SK-N-SH (cell line): ENCODE measurements at regions not wholly inside any gene's neighbourhood (a gene's known extent, or its start where the extent isn't known, plus 50 kb on each side); places are given as distances from the start of the nearest gene placed in this dataset.

Experiments
- CTCF ChIA-PET: fragments of 300-600, 350-600 bp; formaldehyde crosslinking; extraction: SDS; loops from one replicate; lab custom pipeline; 2021; lab: Yijun Ruan, JAX
- POLR2A ChIA-PET: fragments of 350-600 bp; sonication (Branson Sonifier 250); formaldehyde crosslinking; extraction: SDS; loops from one replicate; lab custom pipeline; 2020; ENCODE audit warnings: antibody characterized with exemption, inconsistent platforms; lab: Yijun Ruan, JAX
- DNase-seq: peaks from one replicate; pipeline ENCODE4 v3.0.0; 2012
- H2AFZ ChIP-seq: fragments of 200-600 bp; sonication (generic); 2 replicates; pipeline ENCODE4 v1.8.1; 2016; ENCODE audit warnings: antibody characterized with exemption, mild to moderate bottlenecking, low read depth
- H3F3A ChIP-seq: fragments of 200-600 bp; sonication (generic); replicated peaks from 2 replicates; pipeline ENCODE3; 2016; ENCODE audit warnings: antibody characterized with exemption, mild to moderate bottlenecking; ENCODE audit not compliant: insufficient read depth
- H3K27ac ChIP-seq, 2 experiments: fragments of 200-500 bp in 1 of 2; fragments of 200-600 bp in 1 of 2; sonication (Bioruptor generic) in 1 of 2; sonication (generic), shearing (Covaris generic) in 1 of 2; 2 replicates each; pipeline versions ENCODE4 v1.5.1 to v1.6.1; 2014 to 2016; ENCODE audit warnings: low read depth in 2 of 2, inconsistent platforms in 1 of 2, low read length in 1 of 2, mild to moderate bottlenecking in 1 of 2, mixed read lengths in 1 of 2
- H3K27me3 ChIP-seq: fragments of 200-600 bp; sonication (generic), shearing (Covaris generic); 2 replicates; pipeline ENCODE4 v1.6.1; 2016; ENCODE audit warnings: mixed run types; ENCODE audit not compliant: insufficient read depth
- H3K36me3 ChIP-seq, 2 experiments: fragments of 200-500 bp in 1 of 2; fragments of 200-600 bp in 1 of 2; sonication (Bioruptor generic) in 1 of 2; sonication (generic) in 1 of 2; replicated peaks in 1 of 2; 2 replicates each; pipeline versions ENCODE3 to v1.5.1; 2014 to 2016; ENCODE audit warnings: low read length in 1 of 2, mild to moderate bottlenecking in 1 of 2; ENCODE audit not compliant: insufficient read depth in 2 of 2, control insufficient read depth in 1 of 2
- H3K4me1 ChIP-seq, 2 experiments: fragments of 200-500 bp in 1 of 2; fragments of 200-600 bp in 1 of 2; sonication (Bioruptor generic) in 1 of 2; sonication (generic), shearing (Covaris generic) in 1 of 2; 2 replicates each; pipeline versions ENCODE4 v1.5.1 to v1.6.1; 2014 to 2016; ENCODE audit warnings: low read depth in 1 of 2, low read length in 1 of 2, mixed run types in 1 of 2; ENCODE audit not compliant: insufficient read depth in 2 of 2, control insufficient read depth in 1 of 2
- H3K4me2 ChIP-seq: fragments of 200-600 bp; sonication (generic), shearing (Covaris generic); 2 replicates; pipeline ENCODE4 v1.6.1; 2017; ENCODE audit warnings: mixed run types
- H3K4me3 ChIP-seq, 2 experiments: fragments of 200-500 bp in 1 of 2; fragments of 200-600 bp in 1 of 2; sonication (Bioruptor generic) in 1 of 2; sonication (generic), shearing (Covaris generic) in 1 of 2; 2 replicates each; pipeline versions ENCODE4 v1.5.1 to v1.8.1; 2014 to 2016; ENCODE audit warnings: low read depth in 2 of 2, inconsistent platforms in 1 of 2, low read length in 1 of 2, mild to moderate bottlenecking in 1 of 2, mixed read lengths in 1 of 2, moderate library complexity in 1 of 2
- H3K79me2 ChIP-seq: fragments of 200-600 bp; sonication (generic); 2 replicates; pipeline ENCODE4 v1.8.1; 2017; ENCODE audit warnings: mild to moderate bottlenecking; ENCODE audit not compliant: insufficient read depth
- H3K9ac ChIP-seq: fragments of 200-600 bp; sonication (generic); 2 replicates; pipeline ENCODE4 v1.6.1; 2017; ENCODE audit warnings: mixed run types
- H3K9me2 ChIP-seq: fragments of 200-600 bp; sonication (generic); 2 replicates; pipeline ENCODE4 v1.6.1; 2017; ENCODE audit warnings: mixed run types
- H3K9me3 ChIP-seq: fragments of 200-600 bp; sonication (generic); 2 replicates; pipeline ENCODE4 v1.6.1; 2017; ENCODE audit warnings: mixed run types, mild to moderate bottlenecking, moderate library complexity
- H4K20me1 ChIP-seq: fragments of 200-600 bp; sonication (generic); 2 replicates; pipeline ENCODE4 v1.6.1; 2017; ENCODE audit warnings: mild to moderate bottlenecking, mixed run types; ENCODE audit not compliant: insufficient read depth
- CHD2 ChIP-seq: fragments of 150-350 bp; IDR thresholded peaks from 2 replicates; pipeline ENCODE4 v1.6.1; 2018; ENCODE audit warnings: low read length; ENCODE audit not compliant: partially characterized antibody
- CTCF ChIP-seq: fragments of 200-600 bp; sonication (generic); IDR thresholded peaks from 2 replicates; pipeline ENCODE4 v1.6.1; 2017; ENCODE audit warnings: antibody characterized with exemption, mild to moderate bottlenecking, moderate library complexity
- FOSL2 ChIP-seq: IDR thresholded peaks from 2 replicates; pipeline ENCODE4 v1.4.0; 2012; ENCODE audit warnings: low read depth, mild to moderate bottlenecking, moderate library complexity, borderline replicate concordance
- MXI1 ChIP-seq: IDR thresholded peaks from 2 replicates; pipeline ENCODE4 v1.6.1; 2012; ENCODE audit warnings: mild to moderate bottlenecking, low read depth, low read length, improper control_type of control experiment
- RXRA ChIP-seq: IDR thresholded peaks from 2 replicates; pipeline ENCODE4 v1.4.0; 2012; ENCODE audit warnings: low read depth, mild to moderate bottlenecking, borderline replicate concordance
- TAF1 ChIP-seq: IDR thresholded peaks from 2 replicates; pipeline ENCODE4 v1.6.1; 2012; ENCODE audit warnings: low read depth, mild to moderate bottlenecking, low read length, moderate library complexity, borderline replicate concordance
- TEAD4 ChIP-seq: IDR thresholded peaks from 2 replicates; pipeline ENCODE4 v1.4.0; 2012; ENCODE audit warnings: mild to moderate bottlenecking, borderline replicate concordance; ENCODE audit not compliant: insufficient read depth
- USF1 ChIP-seq: IDR thresholded peaks from 2 replicates; pipeline ENCODE4 v1.4.0; 2012; ENCODE audit warnings: low read depth, borderline replicate concordance
- YY1 ChIP-seq: IDR thresholded peaks from 2 replicates; pipeline ENCODE4 v1.4.0; 2012; ENCODE audit warnings: low read depth, mild to moderate bottlenecking
- ZBTB33 ChIP-seq: IDR thresholded peaks from 2 replicates; pipeline ENCODE4 v1.4.0; 2012; ENCODE audit warnings: low read depth, borderline replicate concordance
- WGBS: methylation state at CpG from one replicate; pipeline ENCODE4 v1.1.6; 2017; ENCODE audit warnings: low lambda C conversion rate; 5-methylcytosine and 5-hydroxymethylcytosine counted together

- Histone ChIP-seq H3K4me1 (peaks cover 13 to 25% of the 10 kb centered on the region in 2 experiments), H3K9ac (no peak overlapping the region), H3K9me3 (no peaks in the 10 kb centered on the region), H3F3A (peaks cover 20% of the 10 kb centered on the region), H4K20me1 (no peaks in the 10 kb centered on the region), H3K9me2 (no peaks in the 10 kb centered on the region), H2AFZ (no peak overlapping the region; the same call in 1 of the 2 replicates), H3K79me2 (no peaks in the 10 kb centered on the region), H3K4me3 (no peak overlapping the region), H3K4me2 (no peak overlapping the region; the same call in 1 of the 2 replicates), H3K36me3 (no peaks in the 10 kb centered on the region), H3K27me3 (no peaks in the 10 kb centered on the region), H3K27ac (peak overlapping the region; percentile 78 to 88; a peak in 3 of 4 replicates)
- no peak for TF ChIP-seq TAF1
- 0 out of 2 replicates have a peak, but pooled peaks have one; percentile 11 for TF ChIP-seq FOSL2
- ChIA-PET POLR2A (no interaction called here), CTCF (interaction anchor here (1.2 kb wide), 1 partner anchor 9 kb away, joined by 4 read pairs; no protein-coding TSS in a partner anchor)
- no peak for DNase-seq
- WGBS: 93% methylated on average over 5 of the region's 6 CpGs
Measured at GRCh38 chr2:150620855-150621254, 133.4 kb upstream of the RND3 start.

- POLR2A ChIA-PET: no interaction called here
- no peak for TF ChIP-seq RXRA
- no peak for TF ChIP-seq USF1
- TF ChIP-seq YY1: no peak
- TF ChIP-seq ZBTB33: no peak
- no peak for TF ChIP-seq TEAD4
- no peak for TF ChIP-seq CHD2
- no peak for TF ChIP-seq MXI1
- TF ChIP-seq CTCF: no peak
- DNase-seq: no peak
- peaks cover 20% of the 10 kb centered on the region for H3F3A ChIP-seq
- no peaks in the 10 kb centered on the region for H4K20me1 ChIP-seq
- H3K4me1 ChIP-seq: peaks cover 13 to 25% of the 10 kb centered on the region in 2 experiments
- no peaks in the 10 kb centered on the region for H3K9me2 ChIP-seq
- CTCF ChIA-PET: interaction anchor here (1.2 kb wide), 1 partner anchor 9 kb away, joined by 4 read pairs; no protein-coding TSS in a partner anchor
- no peak overlapping the region for H3K9ac ChIP-seq
- peak overlapping the region; percentile 78 to 88; a peak in 3 of 4 replicates for H3K27ac ChIP-seq
- H3K4me2 ChIP-seq: peak overlapping the region; percentile 29; the same call in 1 of the 2 replicates
- H2AFZ ChIP-seq: no peak overlapping the region; the same call in 1 of the 2 replicates
- no peaks in the 10 kb centered on the region for H3K36me3 ChIP-seq
- no peaks in the 10 kb centered on the region for H3K9me3 ChIP-seq
- no peaks in the 10 kb centered on the region for H3K79me2 ChIP-seq
- H3K27me3 ChIP-seq: no peaks in the 10 kb centered on the region
- H3K4me3 ChIP-seq: no peak overlapping the region
Measured at GRCh38 chr2:150620416-150620815, 132.9 kb upstream of the RND3 start.
